ENCODE measurements at regions not wholly inside any gene's neighbourhood (a gene's known extent, or its start where the extent isn't known, plus 50 kb on each side); places are given as distances from the start of the nearest gene placed in this dataset.

GRCh38 chr13:106103779-106104178 is 431.7 kb downstream of the EFNB2 start:
- TF ChIP-seq CTCF (IDR thresholded peaks at IDR 0.05; ENCODE audit: low read depth, low read length), result no peak
- no peak for TF ChIP-seq EZH2phosphoT487 (IDR thresholded peaks at IDR 0.05; ENCODE audit: low read depth)

Data from OCI-LY3 (cell line).